GM12878 (cell line): ENCODE measurements at regions not wholly inside any gene's neighbourhood (a gene's known extent, or its start where the extent isn't known, plus 50 kb on each side); places are given as distances from the start of the nearest gene placed in this dataset.

ENCODE experiments used
- ATAC-seq: fragments of 200-7000 bp; cut with Tn5 transposase; 3 replicates; pipeline ENCODE4 v1.9.1; 2020; ENCODE audit warnings: mild to moderate bottlenecking, moderate library complexity
- BruUV-seq: library from RNA; stranded (reverse); fragments of 400-500 nt; replicated peaks from 2 replicates; lab custom pipeline; 2021; lab: Mats Ljungman, UMichigan
- CTCF ChIA-PET: fragments of 300-600 bp; sonication (Branson Sonifier 250); formaldehyde crosslinking; extraction: SDS; loops from one replicate; lab custom pipeline; 2021; ENCODE audit warnings: inconsistent platforms; lab: Yijun Ruan, JAX
- POLR2A ChIA-PET: fragments of 350-600 bp; formaldehyde crosslinking; extraction: SDS; loops from one replicate; lab custom pipeline; 2021; ENCODE audit warnings: inconsistent platforms; lab: Charles Lee
- RAD21 ChIA-PET: fragments of 300-600 bp; sonication (Branson Sonifier 250); formaldehyde crosslinking; loops from one replicate; lab custom pipeline; 2023; ENCODE audit warnings: antibody characterized with exemption; ENCODE audit not compliant: unreplicated experiment; lab: Charles Lee
- SMC1A ChIA-PET: fragments of 300-600 bp; sonication (Branson Sonifier 250); formaldehyde crosslinking; loops from one replicate; lab custom pipeline; 2023; ENCODE audit not compliant: unreplicated experiment, uncharacterized antibody; lab: Charles Lee
- DNase-seq: peaks from one replicate; pipeline ENCODE4 v3.0.0-alpha.2; 2011; ENCODE audit warnings: low read depth, low spot score
- FAIRE-seq: peaks from 3 replicates; lab custom pipeline; 2011; peaks lifted over from hg19 to GRCh38; lab: Jason Lieb, UNC
- H2AFZ ChIP-seq: 2 replicates; pipeline ENCODE4 v1.6.0; 2011; ENCODE audit warnings: low read depth, low read length, control low read depth; ENCODE audit not compliant: control insufficient read depth
- H3K27ac ChIP-seq: 2 replicates; pipeline ENCODE4 v1.5.1; 2011; ENCODE audit warnings: control low read depth; ENCODE audit not compliant: control insufficient read depth, insufficient read depth
- H3K27me3 ChIP-seq, 2 experiments: replicated peaks in 1 of 2; 2 replicates each; pipeline versions ENCODE4 v1.6.0 to v1.6.1; 2011; ENCODE audit warnings: low read length in 1 of 2; ENCODE audit not compliant: control insufficient read depth in 2 of 2, insufficient read depth in 2 of 2
- H3K36me3 ChIP-seq, 2 experiments: 2 replicates each; pipeline ENCODE4 v1.5.1; 2011; ENCODE audit warnings: low read length in 1 of 2; ENCODE audit not compliant: control insufficient read depth in 2 of 2, insufficient read depth in 2 of 2
- H3K4me1 ChIP-seq: 2 replicates; pipeline ENCODE4 v1.6.1; 2011; ENCODE audit warnings: mild to moderate bottlenecking, low read length, moderate library complexity, mixed read lengths; ENCODE audit not compliant: control insufficient read depth, insufficient read depth
- H3K4me2 ChIP-seq: 2 replicates; pipeline ENCODE4 v1.6.0; 2011; ENCODE audit warnings: control low read depth; ENCODE audit not compliant: control insufficient read depth, insufficient read depth
- H3K4me3 ChIP-seq: fragments of 200-600 bp; sonication (generic); 2 replicates; pipeline ENCODE4 v1.5.1; 2016
- H3K79me2 ChIP-seq: 2 replicates; pipeline ENCODE4 v1.6.0; 2011; ENCODE audit warnings: low read length; ENCODE audit not compliant: control insufficient read depth, insufficient read depth
- H3K9ac ChIP-seq: 2 replicates; pipeline ENCODE4 v1.8.0; 2011; ENCODE audit warnings: low read length, control low read depth, mixed read lengths; ENCODE audit not compliant: control insufficient read depth, insufficient read depth
- H3K9me3 ChIP-seq: replicated peaks from 3 replicates; pipeline ENCODE4 v1.5.1; 2011; ENCODE audit warnings: mild to moderate bottlenecking, low read length; ENCODE audit not compliant: control insufficient read depth, insufficient read depth
- H4K20me1 ChIP-seq: 2 replicates; pipeline ENCODE4 v1.6.0; 2011; ENCODE audit not compliant: control insufficient read depth, insufficient read depth
- ATF3 ChIP-seq: IDR thresholded peaks from 2 replicates; pipeline ENCODE4 v1.6.1; 2011; ENCODE audit warnings: low read depth, mild to moderate bottlenecking, low read length, moderate library complexity, borderline replicate concordance; ENCODE audit errors: extremely low read depth
- BCL3 ChIP-seq: IDR thresholded peaks from 2 replicates; pipeline ENCODE4 v1.6.1; 2011; ENCODE audit warnings: borderline replicate concordance, low read depth, mild to moderate bottlenecking, moderate library complexity, low read length; ENCODE audit not compliant: insufficient read depth, poor library complexity, severe bottlenecking
- FOXK2 ChIP-seq: fragments of 450-650 bp; IDR thresholded peaks from 2 replicates; pipeline ENCODE4 v1.6.1; 2017; ENCODE audit warnings: mild to moderate bottlenecking, moderate library complexity
- HCFC1 ChIP-seq: fragments of 150-350 bp; IDR thresholded peaks from 2 replicates; pipeline ENCODE4 v1.6.1; 2014; ENCODE audit warnings: low read length
- JUND ChIP-seq: IDR thresholded peaks from 2 replicates; pipeline ENCODE4 v1.6.1; 2012; ENCODE audit warnings: low read depth, mild to moderate bottlenecking, low read length, improper control_type of control experiment, moderate library complexity
- KAT2A ChIP-seq: conservative IDR thresholded peaks from 2 replicates; pipeline ENCODE4 v1.6.1; 2011; ENCODE audit warnings: low read depth, low read length; ENCODE audit not compliant: control insufficient read depth
- NBN ChIP-seq: fragments of 450-650 bp; IDR thresholded peaks from 2 replicates; pipeline ENCODE4 v1.6.1; 2016
- NRF1 ChIP-seq: conservative IDR thresholded peaks from 2 replicates; pipeline ENCODE4 v1.6.1; 2011; ENCODE audit warnings: mild to moderate bottlenecking, low read depth, low read length, improper control_type of control experiment
- POLR2A ChIP-seq: IDR thresholded peaks from 2 replicates; pipeline ENCODE4 v1.6.1; 2011; ENCODE audit warnings: low read depth, mild to moderate bottlenecking, low read length
- SIX5 ChIP-seq: IDR thresholded peaks from 2 replicates; pipeline ENCODE4 v1.6.1; 2011; ENCODE audit warnings: mild to moderate bottlenecking, low read depth, low read length, moderate library complexity; ENCODE audit not compliant: severe bottlenecking
- SMAD5 ChIP-seq: IDR thresholded peaks from 2 replicates; pipeline ENCODE4 v1.6.1; 2016; ENCODE audit warnings: antibody characterized with exemption, low read depth
- TAF1 ChIP-seq: IDR thresholded peaks from 2 replicates; pipeline ENCODE4 v1.6.1; 2011; ENCODE audit warnings: mild to moderate bottlenecking, low read depth, low read length, borderline replicate concordance
- ZBTB33 ChIP-seq: fragments of 450-650 bp; IDR thresholded peaks from 2 replicates; pipeline ENCODE4 v1.6.1; 2017; ENCODE audit warnings: mild to moderate bottlenecking
- ZBTB40 ChIP-seq: fragments of 450-650 bp; IDR thresholded peaks from 2 replicates; pipeline ENCODE4 v1.6.1; 2016; ENCODE audit warnings: mild to moderate bottlenecking, moderate library complexity, borderline replicate concordance
- WGBS: methylation state at CpG from one replicate; pipeline ENCODE4 v1.1.6; 2016; ENCODE audit warnings: low lambda C conversion rate; ENCODE audit not compliant: insufficient replicate concordance, insufficient coverage; ENCODE audit errors: missing lambda C conversion rate; 5-methylcytosine and 5-hydroxymethylcytosine counted together
- in situ Hi-C: fragments of 300-500 bp; cut with MboI; formaldehyde crosslinking; loops from 9 replicates; pipeline ENCODE4 v1.14.3; 2018; ENCODE audit warnings: mixed read lengths
- intact Hi-C: fragments of 100-400 bp; cut with micrococcal nuclease; formaldehyde crosslinking; loops from one replicate; pipeline ENCODE4 v1.14.2; 2022; ENCODE audit not compliant: unreplicated experiment

- Histone ChIP-seq H3K4me3 (no peak overlapping the region), H4K20me1 (no peaks in the 10 kb centered on the region), H3K79me2 (no peaks in the 10 kb centered on the region), H3K9me3 (no peaks in the 10 kb centered on the region), H2AFZ (no peak overlapping the region), H3K36me3 (no peaks in the 10 kb centered on the region), H3K4me2 (no peak overlapping the region), H3K4me1 (no peaks in the 10 kb centered on the region; the same call in 1 of the 2 replicates), H3K27ac (no peak overlapping the region), H3K9ac (no peak overlapping the region), H3K27me3 (peaks cover 0 to 2% of the 10 kb centered on the region in 2 experiments)
- ChIA-PET RAD21 (no interaction called here), CTCF (interaction anchor here (1.0 to 1.3 kb wide), 2 partner anchors 18 to 77 kb away, joined by 3 read pairs; no protein-coding TSS in a partner anchor), POLR2A (no interaction called here), SMC1A (interaction anchor here (0.6 to 1.9 kb wide), 2 partner anchors 76 to 1195 kb away, joined by 3 to 6 read pairs; no protein-coding TSS in a partner anchor)
- in situ Hi-C loops = no loop called here
- FAIRE-seq (no peak), ATAC-seq (no peak), DNase-seq (no peak)
- intact Hi-C loops = no loop called here
- no TSS peak for BruUV-seq
- 28% methylated on average over 11 of the region's 11 CpGs for WGBS
- TF ChIP-seq SMAD5 (no peak), HCFC1 (no peak), FOXK2 (no peak), TAF1 (no peak), POLR2A (no peak), SIX5 (no peak), ATF3 (no peak), BCL3 (no peak), NBN (no peak), ZBTB40 (no peak), ZBTB33 (no peak), KAT2A (no peak), JUND (no peak), NRF1 (no peak)
These were observed 73.2 kb upstream of the UNC5A start for GRCh38 chr5:176736931-176737745.
